Loucy (cell line): ENCODE measurements at regions not wholly inside any gene's neighbourhood (a gene's known extent, or its start where the extent isn't known, plus 50 kb on each side); places are given as distances from the start of the nearest gene placed in this dataset.

Source experiments
- EZH2phosphoT487 ChIP-seq: fragments of 200-600 bp; IDR thresholded peaks from 2 replicates; pipeline ENCODE4 v1.6.1; 2018; ENCODE audit warnings: antibody characterized with exemption, mild to moderate bottlenecking, moderate library complexity, borderline replicate concordance
- TF ChIP-seq, protein P1 (sequence below): fragments of 200-600 bp; sonication (generic); conservative IDR thresholded peaks from 2 replicates; pipeline ENCODE4 v1.5.1; 2014; ENCODE audit warnings: mild to moderate bottlenecking, antibody characterized with exemption, low read length

DNA sequence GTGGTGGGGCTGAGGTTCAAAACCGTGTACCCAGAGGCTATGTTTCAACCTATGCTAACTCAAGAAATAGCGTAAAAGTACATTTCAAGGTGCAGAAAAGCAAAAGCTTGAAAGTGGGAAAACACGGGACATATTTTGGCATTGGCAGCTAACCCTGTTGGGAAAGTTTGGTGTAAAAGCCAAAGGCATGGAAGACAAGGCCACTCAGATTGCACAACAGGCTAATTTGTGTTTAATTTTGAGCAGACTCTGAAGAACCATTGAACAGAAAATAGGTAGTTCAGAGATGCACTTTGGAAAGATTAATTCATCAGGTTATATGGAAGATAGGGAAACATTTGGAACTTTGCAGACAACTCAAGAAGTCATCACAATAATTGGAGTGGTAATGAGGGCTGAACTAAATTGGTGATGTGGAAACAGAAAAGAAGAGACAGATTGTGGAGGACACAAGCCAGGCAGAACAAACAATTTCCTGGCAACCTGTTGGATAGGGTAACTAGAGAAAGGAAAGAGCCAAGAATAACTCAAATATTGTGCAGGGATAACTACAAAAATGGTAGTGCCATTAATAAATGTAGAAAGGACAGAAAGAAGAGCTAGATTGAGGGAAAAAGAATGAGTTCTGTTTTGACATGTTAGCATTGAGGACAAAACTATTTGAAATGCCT, 140.5 kb upstream of the PGR start:
- TF ChIP-seq, protein P1, sequence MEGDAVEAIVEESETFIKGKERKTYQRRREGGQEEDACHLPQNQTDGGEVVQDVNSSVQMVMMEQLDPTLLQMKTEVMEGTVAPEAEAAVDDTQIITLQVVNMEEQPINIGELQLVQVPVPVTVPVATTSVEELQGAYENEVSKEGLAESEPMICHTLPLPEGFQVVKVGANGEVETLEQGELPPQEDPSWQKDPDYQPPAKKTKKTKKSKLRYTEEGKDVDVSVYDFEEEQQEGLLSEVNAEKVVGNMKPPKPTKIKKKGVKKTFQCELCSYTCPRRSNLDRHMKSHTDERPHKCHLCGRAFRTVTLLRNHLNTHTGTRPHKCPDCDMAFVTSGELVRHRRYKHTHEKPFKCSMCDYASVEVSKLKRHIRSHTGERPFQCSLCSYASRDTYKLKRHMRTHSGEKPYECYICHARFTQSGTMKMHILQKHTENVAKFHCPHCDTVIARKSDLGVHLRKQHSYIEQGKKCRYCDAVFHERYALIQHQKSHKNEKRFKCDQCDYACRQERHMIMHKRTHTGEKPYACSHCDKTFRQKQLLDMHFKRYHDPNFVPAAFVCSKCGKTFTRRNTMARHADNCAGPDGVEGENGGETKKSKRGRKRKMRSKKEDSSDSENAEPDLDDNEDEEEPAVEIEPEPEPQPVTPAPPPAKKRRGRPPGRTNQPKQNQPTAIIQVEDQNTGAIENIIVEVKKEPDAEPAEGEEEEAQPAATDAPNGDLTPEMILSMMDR: no peak
- TF ChIP-seq EZH2phosphoT487: no peak
